NCI-H1694 (cell line): ENCODE measurements at regions not wholly inside any gene's neighbourhood (a gene's known extent, or its start where the extent isn't known, plus 50 kb on each side); places are given as distances from the start of the nearest gene placed in this dataset.
"Not testable (repeated sequence)": the region's sequence is repeated elsewhere in the genome, so short reads cannot be mapped to it uniquely, and the experiment has no call there.

ENCODE experiments used
- DNase-seq: peaks from one replicate; lab custom pipeline; 2025; lab: John Stamatoyannopoulos, UW

DNA sequence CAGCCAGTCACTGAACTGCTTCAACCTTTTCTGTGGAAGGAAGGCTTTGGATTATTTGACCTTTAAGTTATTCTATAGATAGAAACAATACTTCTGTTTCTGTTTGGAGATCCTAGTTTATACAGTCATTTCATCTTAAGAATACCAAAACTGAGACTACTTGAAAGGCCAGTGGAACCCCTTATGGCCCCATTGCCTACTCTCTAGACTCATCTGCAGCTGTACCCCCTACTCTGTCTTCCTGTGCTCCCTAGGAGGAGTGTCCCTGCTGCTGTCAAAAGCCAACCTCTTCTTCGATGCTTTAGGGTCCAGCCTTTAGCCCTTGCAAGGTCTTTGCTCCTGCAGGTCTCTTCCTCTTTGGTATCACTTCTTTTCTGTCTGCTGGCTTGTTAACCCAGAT lies 169.6 kb downstream of the EDEM1 start:
- DNase-seq: no peak

DNA sequence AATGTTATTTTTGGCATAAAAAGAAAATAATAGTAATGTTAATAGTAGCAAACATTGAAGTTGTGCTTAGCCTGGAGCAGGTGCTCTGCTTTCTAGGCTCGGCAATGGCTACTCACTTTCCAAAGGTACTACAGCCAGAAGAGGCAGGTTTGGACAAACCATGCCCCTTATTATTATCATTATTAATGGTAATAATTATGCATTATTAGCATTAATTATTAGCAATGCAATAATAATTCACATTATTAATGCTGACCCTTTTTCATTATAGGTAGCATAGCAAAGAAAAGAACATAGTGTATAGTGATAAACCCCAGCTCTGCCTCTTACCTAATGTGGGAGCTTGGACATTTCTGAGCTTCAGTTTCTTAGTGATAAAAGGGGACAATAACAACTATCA lies 171.4 kb downstream of the EDEM1 start:
- DNase-seq: no peak

DNA sequence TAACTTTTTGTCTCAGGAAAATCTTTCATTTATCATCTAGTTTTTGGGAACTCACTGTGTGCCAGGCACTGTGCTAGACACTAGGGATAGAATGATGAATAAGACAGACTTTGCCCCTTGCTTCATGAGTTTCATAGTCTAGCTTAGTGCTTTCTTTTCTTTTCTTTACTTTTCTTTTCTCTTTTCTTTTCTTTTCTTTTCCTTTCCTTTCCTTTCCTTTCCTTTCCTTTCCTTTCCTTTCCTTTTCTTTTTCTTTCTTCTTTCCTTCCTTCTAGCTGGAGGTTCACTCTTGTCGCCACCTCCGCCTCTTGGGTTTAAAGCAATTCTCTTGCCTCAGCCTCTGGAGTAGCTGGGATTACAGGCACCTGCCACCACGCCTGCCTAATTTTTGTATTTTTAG lies 172.9 kb downstream of the EDEM1 start:
- DNase-seq: no peak

DNA sequence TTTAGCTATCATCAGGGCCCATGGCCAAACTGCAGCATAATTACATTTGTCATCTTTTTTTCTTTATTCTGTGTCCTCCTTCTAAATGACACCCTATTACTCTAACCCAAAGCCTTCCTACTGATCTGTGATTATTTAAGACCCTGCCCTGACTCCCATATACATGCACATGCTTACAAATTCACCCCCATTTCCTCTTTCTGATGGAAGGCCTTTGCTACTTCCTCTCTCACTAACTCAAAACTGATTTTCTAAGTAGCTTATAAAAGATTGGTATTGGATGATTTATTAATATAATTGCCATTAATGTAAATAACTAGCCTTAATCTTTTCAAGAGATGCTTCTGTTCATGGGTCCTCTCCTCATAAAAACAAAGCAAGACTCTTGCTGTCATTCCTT lies 179.2 kb downstream of the EDEM1 start:
- no peak for DNase-seq

DNA sequence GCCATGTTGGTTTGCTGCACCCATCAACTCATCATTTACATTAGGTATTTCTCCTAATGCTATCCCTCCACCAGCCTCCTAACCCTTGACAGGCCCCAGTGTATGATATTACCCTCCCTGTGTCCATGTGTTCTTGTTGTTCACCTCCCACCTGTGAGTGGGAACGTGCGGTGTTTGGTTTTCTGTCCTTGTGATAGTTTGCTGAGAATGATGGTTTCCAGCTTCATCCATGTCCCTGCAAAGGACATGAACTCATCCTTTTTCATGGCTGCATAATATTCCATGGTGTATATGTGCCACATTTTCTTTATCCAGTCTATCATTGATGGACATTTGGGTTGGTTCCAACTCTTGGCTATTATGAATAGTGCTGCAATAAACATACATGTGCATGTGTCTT lies 184.0 kb downstream of the EDEM1 start:
- DNase-seq: not testable (repeated sequence)

DNA sequence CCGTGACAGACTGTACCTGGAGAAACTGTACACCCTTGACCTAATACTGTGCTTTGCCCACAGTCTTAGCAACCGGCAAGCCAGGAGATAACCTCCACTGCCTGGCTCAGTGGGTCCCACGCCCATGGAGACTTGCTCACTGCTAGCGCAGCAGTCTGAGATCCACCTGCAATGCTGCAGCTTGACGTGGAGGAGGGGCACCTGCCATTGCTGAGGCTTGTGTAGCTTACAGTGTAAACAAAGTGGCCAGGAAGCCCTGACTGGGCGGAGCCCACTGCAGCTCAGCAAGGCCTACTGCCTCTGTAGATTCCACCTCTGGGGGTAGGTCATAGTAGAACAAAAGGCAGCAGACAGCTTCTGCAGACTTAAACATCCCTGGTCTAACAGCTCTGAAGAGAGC lies 189.3 kb downstream of the EDEM1 start:
- no peak for DNase-seq

DNA sequence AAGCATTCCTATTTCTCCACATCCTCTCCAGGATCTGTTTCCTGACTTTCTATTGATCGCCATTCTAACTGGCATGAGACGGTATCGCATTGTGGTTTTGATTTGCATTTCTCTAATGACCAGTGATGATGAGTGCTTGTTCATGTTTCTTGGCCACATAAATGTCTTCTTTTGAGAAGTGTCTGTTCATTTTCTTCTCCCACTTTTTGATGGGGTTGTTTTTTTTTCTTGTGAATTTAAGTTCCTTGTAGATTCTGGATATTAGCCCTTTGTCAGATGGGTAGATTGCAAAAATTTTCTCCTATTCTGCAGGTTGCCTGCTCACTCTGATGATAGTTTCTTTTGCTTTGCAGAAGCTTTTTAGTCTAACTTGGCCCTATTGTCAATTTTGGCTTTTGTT lies 191.8 kb downstream of the EDEM1 start:
- not testable (repeated sequence) for DNase-seq

DNA sequence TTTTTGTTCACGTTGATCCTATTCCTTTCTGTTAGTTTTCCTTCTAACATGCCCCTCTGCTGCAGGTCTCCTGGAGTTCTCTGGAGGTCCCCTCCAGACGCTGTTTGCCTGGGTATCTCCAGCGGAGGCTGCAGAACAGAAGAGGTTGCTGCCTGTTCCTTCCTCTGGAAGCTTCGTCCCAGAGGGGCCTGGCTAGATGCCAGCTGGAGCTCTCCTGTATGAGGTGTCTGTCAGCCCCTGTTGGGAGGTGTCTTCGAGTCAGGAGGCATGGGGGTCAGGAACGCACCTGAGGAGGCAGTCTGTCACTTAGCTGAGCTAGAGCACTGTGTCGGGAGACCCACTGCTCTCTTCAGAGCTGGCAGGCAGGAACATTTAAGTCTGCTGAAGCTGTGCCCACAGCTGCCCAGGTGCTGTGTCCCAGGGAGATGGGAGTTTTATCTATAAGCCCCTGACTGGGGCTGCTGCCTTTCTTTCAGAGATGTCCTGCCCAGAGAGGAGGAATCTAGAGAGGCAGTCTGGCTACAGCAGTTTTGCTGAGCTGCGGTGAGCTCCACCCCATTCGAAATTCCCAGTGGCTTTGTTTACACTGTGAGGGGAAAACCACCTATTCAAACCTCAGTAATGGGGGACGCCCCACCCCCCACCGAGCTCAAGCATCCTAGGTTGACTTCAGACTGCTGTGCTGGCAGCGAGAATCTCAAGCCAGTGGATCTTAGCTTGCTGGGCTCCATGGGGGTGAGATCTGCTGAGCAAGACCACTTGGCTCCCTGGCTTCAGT lies 196.2 kb downstream of the EDEM1 start:
- not testable (repeated sequence) for DNase-seq

DNA sequence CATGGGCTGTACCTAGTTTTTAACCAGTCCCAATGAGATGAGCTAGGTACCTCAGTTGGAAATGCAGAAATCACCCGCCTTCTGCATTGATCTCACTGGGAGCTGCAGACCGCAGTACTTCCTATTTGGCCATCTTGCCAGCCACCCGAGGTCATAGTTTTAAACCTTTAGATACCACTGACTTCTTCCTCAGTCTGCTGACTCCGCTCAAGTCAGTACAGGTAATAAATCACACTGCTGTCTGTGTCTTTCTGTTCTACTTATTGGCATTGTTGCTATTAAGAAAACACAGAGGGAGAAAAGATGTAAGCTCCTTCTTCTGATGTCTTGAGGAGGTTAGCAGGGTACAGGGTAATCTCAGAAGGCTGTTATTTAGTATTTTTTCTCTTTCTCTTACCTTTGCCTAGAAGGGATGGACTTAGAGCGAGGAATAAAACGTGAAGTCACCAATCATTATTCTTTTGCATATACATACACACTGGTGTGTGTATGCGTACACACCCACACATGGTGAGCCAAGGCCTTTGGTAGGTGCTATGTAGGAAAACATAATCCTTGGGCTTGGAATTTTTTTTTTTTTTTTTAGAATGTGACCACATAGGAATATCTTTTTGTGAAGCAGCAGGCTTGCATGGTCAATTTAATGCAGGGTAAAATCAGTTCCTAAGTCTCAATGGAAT lies 197.2 kb downstream of the EDEM1 start:
- no peak for DNase-seq

DNA sequence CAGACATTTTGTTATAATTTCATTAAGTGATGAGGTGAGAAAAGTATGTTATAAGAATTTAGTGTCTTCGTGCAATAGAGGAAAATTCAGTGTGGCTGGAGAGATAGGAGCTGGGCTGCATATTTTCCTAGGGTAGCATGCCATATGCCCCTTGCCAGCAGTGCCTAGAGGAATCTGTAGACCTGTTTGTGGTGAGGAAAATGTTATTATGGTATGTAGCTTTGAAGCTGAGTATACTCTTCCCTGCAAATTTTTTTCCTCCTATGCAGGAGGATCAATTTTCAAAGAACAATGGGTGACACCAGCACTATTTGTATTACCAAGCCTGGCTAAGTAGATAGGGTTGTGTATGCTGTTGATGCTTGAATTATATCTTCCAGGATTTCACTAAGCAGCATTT lies 200.6 kb downstream of the EDEM1 start:
- DNase-seq: no peak

DNA sequence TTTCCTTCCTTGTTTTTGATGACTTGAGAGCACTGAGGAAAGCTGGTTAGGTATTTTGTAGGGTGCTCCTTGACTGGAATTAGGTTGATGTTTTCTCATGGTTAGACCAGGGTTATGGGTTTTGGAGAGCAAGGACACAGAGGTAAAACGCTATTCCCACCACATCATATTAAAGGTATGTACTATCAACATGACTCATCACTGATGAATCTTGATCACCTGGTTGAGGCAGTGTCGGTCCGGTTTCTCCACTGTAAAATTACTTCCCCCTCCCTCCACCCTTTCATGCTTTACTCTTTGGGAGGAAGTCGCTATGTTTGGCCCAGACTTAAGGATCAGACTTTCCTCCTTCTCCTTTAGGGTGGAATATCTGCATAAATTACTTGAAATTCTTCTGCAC lies 201.6 kb downstream of the EDEM1 start:
- DNase-seq: no peak

DNA sequence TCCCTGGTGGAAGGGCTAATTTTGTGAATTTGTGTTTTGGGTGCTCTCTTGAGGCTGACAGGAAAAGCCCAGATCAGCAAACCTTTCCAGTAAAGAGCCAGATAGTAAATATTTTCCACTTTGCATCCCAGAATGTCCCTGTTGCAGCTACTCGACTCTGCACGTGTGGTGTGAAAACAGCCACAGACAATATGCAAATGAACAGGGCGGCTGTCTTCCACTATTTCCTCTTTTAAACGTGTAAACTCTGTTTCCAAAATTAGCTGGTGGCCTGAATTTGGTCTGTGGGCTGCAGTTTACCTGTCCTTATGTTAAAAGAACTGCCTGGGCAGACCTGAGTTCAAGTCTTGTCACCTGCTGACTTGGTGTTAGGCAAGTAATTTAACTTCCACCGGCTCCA lies 202.7 kb downstream of the EDEM1 start:
- no peak for DNase-seq

DNA sequence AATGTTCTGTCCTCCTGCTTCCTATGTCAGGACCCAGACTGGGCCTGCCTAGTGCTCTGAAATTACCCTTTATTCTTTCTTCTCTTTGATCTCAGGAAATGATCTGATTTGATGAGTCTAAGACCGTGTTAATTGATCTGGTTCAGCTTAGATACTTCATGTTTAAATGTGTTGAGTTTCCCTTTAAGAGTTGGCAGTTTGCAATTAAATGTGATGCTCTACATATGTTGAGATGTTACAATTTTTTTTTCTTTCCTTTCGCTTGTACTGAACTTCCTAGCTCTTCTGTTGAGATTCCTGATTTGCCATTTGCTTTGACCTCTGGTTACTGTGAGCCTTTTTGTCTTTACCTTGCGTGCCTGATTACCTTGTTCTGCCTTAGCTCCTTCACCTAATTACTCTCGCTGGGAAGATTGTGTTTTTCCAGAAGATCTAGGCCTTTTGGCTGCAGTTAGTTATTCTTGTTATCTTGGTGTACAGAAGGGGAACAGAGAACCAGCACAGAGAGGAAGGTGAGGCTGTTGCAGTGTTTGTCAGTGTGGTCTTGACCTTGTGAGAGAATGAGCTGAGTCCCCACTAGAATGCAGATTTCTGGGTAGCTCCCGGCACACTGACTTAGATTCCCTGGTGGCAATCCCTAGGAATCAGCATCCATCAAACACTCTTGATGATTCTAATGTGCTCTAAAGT lies 203.6 kb downstream of the EDEM1 start:
- no peak for DNase-seq

DNA sequence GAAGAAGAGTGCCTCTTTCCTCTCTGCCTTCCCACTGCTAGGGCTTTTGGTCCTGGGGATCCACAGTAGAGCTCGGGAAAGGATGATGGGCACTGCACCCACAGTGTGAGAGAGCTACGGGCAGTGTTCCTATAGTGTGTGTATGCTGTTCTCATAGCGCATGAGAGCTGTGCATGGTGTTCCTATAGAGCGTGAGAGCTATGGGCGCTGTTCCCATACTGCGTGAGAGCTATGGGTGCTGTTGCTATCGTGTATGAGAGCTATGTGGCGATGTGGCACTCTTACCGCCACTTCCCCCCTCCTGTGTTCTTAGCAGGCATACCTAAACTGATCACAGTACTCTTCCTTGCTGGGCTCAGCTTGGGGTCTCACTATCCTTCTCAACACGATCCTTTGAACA lies 213.5 kb downstream of the EDEM1 start:
- no peak for DNase-seq

DNA sequence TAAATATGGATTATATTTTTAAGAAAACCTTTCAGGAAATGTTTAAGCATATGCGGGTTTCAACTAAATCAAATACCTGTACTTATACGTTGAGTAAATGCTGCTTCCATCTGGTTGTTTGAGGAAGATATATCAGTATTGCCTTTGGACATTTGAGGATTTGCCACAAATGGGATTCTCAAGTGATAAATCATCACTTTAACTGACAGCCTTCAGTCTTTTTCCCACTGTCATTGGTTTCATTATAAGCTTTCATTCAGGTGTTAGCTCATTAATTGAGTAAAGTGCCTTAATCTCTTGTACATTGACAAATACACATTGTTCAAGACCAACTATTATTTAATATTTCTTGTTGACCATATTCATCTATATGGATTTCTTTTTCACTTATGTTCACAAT lies 217.2 kb downstream of the EDEM1 start:
- DNase-seq: no peak

DNA sequence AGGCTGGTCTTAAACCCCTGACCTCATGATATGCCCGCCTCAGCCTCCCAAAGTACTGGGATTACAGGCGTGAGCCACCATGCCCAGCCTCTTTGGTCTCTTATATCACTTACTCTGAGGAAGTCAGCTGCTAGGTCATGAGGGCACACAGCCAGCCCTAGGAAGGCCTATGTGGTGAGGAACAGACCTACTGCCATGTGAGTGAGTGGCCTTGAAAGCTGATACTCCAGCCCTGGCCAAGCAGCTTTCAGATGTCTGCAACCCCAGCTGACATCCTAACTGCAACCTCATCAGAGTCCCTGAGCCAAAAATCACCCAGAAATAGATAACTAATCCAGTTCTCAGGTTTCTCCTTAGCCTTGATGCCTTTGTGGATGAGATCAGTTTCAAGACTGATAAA lies 224.3 kb downstream of the EDEM1 start:
- no peak for DNase-seq

DNA sequence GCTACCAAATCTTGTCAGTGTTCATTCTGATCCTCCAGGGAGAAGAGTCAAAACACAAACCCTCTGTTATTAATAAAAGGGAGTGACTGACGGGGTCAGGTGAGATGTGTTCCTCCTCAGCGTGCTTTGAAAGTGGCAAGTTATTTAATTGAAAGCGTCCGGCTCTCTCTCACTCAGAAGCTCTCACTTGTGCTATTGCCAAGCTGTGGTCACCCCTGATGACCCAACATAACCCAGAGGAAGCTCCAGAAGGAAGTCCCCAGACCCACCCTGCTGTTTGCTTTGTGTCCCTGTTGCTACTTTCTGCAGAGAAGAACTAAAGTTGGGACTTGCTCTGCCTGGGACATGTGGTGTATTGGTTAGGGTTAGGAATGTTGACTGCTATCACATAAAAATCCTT lies 235.6 kb downstream of the EDEM1 start:
- no peak for DNase-seq

DNA sequence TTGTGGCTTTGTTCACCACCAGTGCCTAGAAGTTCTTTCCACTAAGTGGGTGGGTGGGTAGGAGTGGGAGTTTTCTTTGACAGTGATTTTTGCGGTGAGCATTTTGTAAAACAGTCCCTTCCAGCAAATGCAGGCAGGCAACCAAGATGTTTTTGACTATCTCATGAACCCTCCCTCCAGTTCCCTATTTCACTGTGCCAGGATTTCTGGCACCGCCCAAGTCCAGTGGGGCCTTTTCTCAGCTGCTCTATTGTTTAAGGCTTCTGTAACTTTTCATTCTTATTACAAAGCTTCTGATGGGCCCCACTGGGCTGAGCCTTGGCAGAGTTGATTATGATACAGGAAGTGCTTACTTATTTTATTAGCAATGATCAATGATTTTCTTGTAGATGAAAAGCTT lies 236.0 kb downstream of the EDEM1 start:
- DNase-seq: no peak

DNA sequence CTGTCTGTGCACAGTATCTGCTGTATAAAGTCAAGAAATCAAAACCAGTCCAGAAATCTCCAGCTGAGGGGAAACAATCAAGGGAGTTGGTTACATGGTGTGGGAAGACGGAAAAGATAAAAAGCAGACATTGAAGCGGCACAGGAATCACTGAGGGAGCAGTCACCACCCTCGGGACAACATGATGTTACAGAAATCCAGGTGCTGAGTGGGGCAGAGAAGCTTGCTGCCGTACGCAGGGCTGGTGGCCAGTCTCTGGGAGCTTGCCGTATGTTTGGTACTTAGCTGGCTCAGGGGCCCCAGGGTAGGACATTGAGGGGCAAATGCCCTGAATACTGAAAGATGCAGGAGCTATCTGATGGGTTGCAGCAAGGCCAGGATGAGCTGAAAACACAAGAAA lies 237.9 kb downstream of the EDEM1 start:
- DNase-seq: no peak

DNA sequence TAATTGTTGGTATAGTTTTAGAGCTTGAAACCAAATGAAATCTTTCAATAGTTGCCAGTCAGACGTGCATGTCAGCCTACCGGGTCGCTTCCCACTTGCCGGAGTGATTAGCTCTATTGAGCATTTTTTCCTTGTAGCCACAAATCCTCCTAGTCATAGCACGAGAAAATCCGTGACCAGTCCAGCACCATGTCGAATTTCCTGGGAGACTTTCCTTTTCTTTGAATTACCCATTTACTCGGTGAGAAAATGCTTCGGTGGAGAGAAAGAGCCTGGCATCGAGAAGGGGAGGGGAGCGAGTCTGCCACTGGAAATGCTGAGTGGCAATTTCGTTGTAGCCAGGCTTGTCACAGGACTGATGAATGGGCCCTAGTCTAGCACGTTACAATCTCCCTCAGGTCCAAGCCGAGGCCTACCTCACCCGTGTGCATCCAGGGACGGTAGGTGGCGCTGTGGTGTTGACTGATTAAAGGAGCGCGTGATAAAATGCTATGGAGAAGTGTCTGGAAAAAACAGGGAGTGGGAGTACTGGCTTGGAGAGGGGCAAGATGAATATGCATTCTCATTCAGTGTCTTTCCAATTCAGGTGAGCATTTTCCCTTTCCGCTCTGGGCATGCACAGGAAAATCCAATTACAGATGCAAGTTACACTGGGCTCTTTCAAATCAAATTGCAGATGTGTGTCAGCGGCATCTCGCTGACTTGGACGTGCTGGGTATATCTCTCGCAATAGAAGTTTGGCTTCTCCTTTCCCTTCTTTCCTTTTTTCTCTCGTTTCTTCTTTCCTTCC lies 238.8 kb downstream of the EDEM1 start:
- DNase-seq: peak; percentile 29

DNA sequence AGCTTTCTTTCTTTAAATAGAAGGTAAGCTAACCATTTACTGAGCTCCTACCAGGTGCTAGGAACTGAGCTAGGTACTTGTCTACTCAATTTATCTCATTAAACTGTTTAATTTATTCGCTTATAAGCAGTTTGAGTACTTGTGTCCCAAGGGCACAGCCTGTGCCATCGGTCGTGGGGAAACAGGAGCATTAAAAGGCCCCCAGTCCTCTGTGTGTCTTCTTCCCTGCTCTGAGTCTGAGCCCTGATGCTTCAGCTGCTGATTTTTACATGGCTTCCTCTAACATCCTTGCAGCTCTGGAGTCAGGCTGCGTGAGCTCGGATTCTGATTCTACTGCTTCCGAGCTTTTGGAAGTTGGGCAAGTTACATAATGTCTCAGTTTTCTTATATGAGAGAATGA lies 239.5 kb downstream of the EDEM1 start:
- DNase-seq: no peak

DNA sequence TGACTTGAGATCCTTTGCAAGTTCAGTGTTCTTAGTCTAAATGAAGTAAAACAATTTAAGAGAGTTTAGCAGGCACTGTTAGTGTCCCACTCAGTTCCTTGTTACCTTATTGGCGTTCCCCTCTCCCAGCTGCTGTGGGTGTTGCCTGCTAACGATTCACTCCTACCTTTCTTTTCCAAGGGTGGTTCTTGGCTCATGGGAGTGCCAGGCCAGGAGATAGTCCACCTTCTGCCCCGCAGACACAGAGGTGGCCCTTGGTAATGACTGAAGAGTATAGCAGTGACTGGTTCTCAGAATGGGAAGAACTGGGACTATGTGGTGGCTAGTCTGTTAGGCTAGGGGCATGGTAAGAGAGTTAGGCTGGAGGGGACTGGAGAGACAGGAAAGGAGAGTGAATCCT lies 240.4 kb downstream of the EDEM1 start:
- no peak for DNase-seq
